Activated CD8-positive, alpha-beta T cell treated with anti-CD3 and anti-CD28 coated beads, Interleukin-2, amount 10 ng/mL, durations not matched to agents 7 days and 5 days (primary cell): ENCODE measurements at regions not wholly inside any gene's neighbourhood (a gene's known extent, or its start where the extent isn't known, plus 50 kb on each side); places are given as distances from the start of the nearest gene placed in this dataset.

Experiments used
- ATAC-seq: fragments of 150-1000 bp; cut with Tn5 transposase; one replicate; pipeline ENCODE4 v1.10.0; 2021; ENCODE audit warnings: moderate library complexity
- CTCF ChIA-PET: fragments of 350-600 bp; sonication (Branson Sonifier 250); formaldehyde crosslinking; loops from one replicate; lab custom pipeline; 2021; ENCODE audit warnings: antibody characterized with exemption; lab: Charles Lee
- POLR2A ChIA-PET: fragments of 350-600 bp; sonication (Branson Sonifier 250); formaldehyde crosslinking; loops from one replicate; lab custom pipeline; 2021; ENCODE audit warnings: antibody characterized with exemption; lab: Charles Lee
- DNase-seq: peaks from one replicate; pipeline ENCODE4 v3.0.0-alpha.2; 2020
- H3K27ac Mint-ChIP-seq: one replicate; pipeline ENCODE4 v1.8.0; 2021; ENCODE audit warnings: mild to moderate bottlenecking, mixed read lengths
- H3K27me3 Mint-ChIP-seq: one replicate; pipeline ENCODE4 v1.8.0; 2021; ENCODE audit warnings: low read depth, mixed read lengths
- H3K36me3 Mint-ChIP-seq: one replicate; pipeline ENCODE4 v1.8.0; 2021; ENCODE audit warnings: low read depth, mixed read lengths
- H3K4me1 Mint-ChIP-seq: one replicate; pipeline ENCODE4 v1.8.0; 2021; ENCODE audit warnings: low read depth, mixed read lengths
- H3K4me3 Mint-ChIP-seq: one replicate; pipeline ENCODE4 v1.8.0; 2021; ENCODE audit warnings: mild to moderate bottlenecking, mixed read lengths
- H3K9me3 Mint-ChIP-seq: one replicate; pipeline ENCODE4 v1.8.0; 2022; ENCODE audit warnings: mixed read lengths; ENCODE audit not compliant: insufficient read depth

- CTCF ChIA-PET: no interaction called here
- ATAC-seq (no peak), DNase-seq (no peak)
- Mint-ChIP-seq H3K27ac (no peak overlapping the region), H3K4me3 (no peak overlapping the region), H3K36me3 (no peaks in the 10 kb centered on the region), H3K4me1 (peaks cover 20% of the 10 kb centered on the region), H3K9me3 (no peaks in the 10 kb centered on the region), H3K27me3 (peaks cover 8% of the 10 kb centered on the region)
- POLR2A ChIA-PET: no interaction called here
Observed at GRCh38 chr21:35201799-35202198, 152.7 kb upstream of the RUNX1 start.

- POLR2A ChIA-PET: no interaction called here
- H3K9me3 Mint-ChIP-seq: peaks cover 1% of the 10 kb centered on the region
- peaks cover 18% of the 10 kb centered on the region for H3K4me1 Mint-ChIP-seq
- H3K27ac Mint-ChIP-seq: no peak overlapping the region
- CTCF ChIA-PET: no interaction called here
- no peaks in the 10 kb centered on the region for H3K36me3 Mint-ChIP-seq
- no peak overlapping the region for H3K4me3 Mint-ChIP-seq
- DNase-seq: no peak
- H3K27me3 Mint-ChIP-seq: peaks cover 6% of the 10 kb centered on the region
- ATAC-seq: no peak
Observed at GRCh38 chr21:35201288-35201687, 152.2 kb upstream of the RUNX1 start.

- CTCF ChIA-PET: no interaction called here
- peaks cover 2% of the 10 kb centered on the region for H3K4me1 Mint-ChIP-seq
Observed at GRCh38 chr21:35199733-35200015, 150.6 kb upstream of the RUNX1 start.

GRCh38 chr21:35198982-35199732, 150.1 kb upstream of the RUNX1 start:
- no peaks in the 10 kb centered on the region for H3K4me1 Mint-ChIP-seq
- ChIA-PET POLR2A (no interaction called here), CTCF (interaction anchor here (1.3 kb wide), 1 partner anchor 28 kb away, joined by 3 read pairs; no protein-coding TSS in a partner anchor)
- H3K9me3 Mint-ChIP-seq: peaks cover 5% of the 10 kb centered on the region
- ATAC-seq (no peak), DNase-seq (no peak)
- no peak overlapping the region for H3K4me3 Mint-ChIP-seq
- H3K27me3 Mint-ChIP-seq: peaks cover 14% of the 10 kb centered on the region
- H3K27ac Mint-ChIP-seq: no peak overlapping the region
- no peaks in the 10 kb centered on the region for H3K36me3 Mint-ChIP-seq

More at GRCh38 chr21:35199733-35200015, 150.6 kb upstream of the RUNX1 start:
- DNase-seq (no peak), ATAC-seq (no peak)
- Mint-ChIP-seq H3K4me3 (no peak overlapping the region), H3K27ac (no peak overlapping the region), H3K27me3 (peaks cover 13% of the 10 kb centered on the region), H3K9me3 (peaks cover 5% of the 10 kb centered on the region), H3K36me3 (no peaks in the 10 kb centered on the region)
- POLR2A ChIA-PET: no interaction called here

- peaks cover 5% of the 10 kb centered on the region for H3K9me3 Mint-ChIP-seq
- no peak overlapping the region for H3K4me3 Mint-ChIP-seq
- no peaks in the 10 kb centered on the region for H3K36me3 Mint-ChIP-seq
- H3K27me3 Mint-ChIP-seq: peaks cover 14% of the 10 kb centered on the region
- ATAC-seq (no peak), DNase-seq (no peak)
- H3K27ac Mint-ChIP-seq: no peak overlapping the region
- H3K4me1 Mint-ChIP-seq: no peaks in the 10 kb centered on the region
- ChIA-PET POLR2A (no interaction called here), CTCF (interaction anchor here (1.3 kb wide), 1 partner anchor 28 kb away, joined by 3 read pairs; no protein-coding TSS in a partner anchor)
Observed at GRCh38 chr21:35198565-35198964, 149.5 kb upstream of the RUNX1 start.

- ChIA-PET POLR2A (no interaction called here), CTCF (interaction anchor here (1.3 kb wide), 1 partner anchor 29 kb away, joined by 3 read pairs; no protein-coding TSS in a partner anchor)
- no peak overlapping the region for H3K27ac Mint-ChIP-seq
- peaks cover 5% of the 10 kb centered on the region for H3K9me3 Mint-ChIP-seq
- ATAC-seq: no peak
- no peak overlapping the region for H3K4me3 Mint-ChIP-seq
- H3K36me3 Mint-ChIP-seq: no peaks in the 10 kb centered on the region
- no peak for DNase-seq
- H3K27me3 Mint-ChIP-seq: peaks cover 17% of the 10 kb centered on the region
- H3K4me1 Mint-ChIP-seq: no peaks in the 10 kb centered on the region
Observed at GRCh38 chr21:35197992-35198431, 148.9 kb upstream of the RUNX1 start.

- ATAC-seq (no peak), DNase-seq (no peak)
- ChIA-PET POLR2A (no interaction called here), CTCF (no interaction called here)
- Mint-ChIP-seq H3K9me3 (peaks cover 5% of the 10 kb centered on the region), H3K27me3 (peaks cover 22% of the 10 kb centered on the region), H3K36me3 (no peaks in the 10 kb centered on the region), H3K27ac (no peak overlapping the region), H3K4me1 (no peaks in the 10 kb centered on the region), H3K4me3 (no peak overlapping the region)
Observed at GRCh38 chr21:35197191-35197590, 148.1 kb upstream of the RUNX1 start.

GRCh38 chr21:35196128-35196527, 147.0 kb upstream of the RUNX1 start:
- Mint-ChIP-seq H3K4me3 (no peak overlapping the region), H3K9me3 (peaks cover 5% of the 10 kb centered on the region), H3K27me3 (peaks cover 22% of the 10 kb centered on the region), H3K27ac (no peak overlapping the region), H3K4me1 (no peaks in the 10 kb centered on the region), H3K36me3 (no peaks in the 10 kb centered on the region)
- POLR2A ChIA-PET: no interaction called here
- no peak for DNase-seq
- CTCF ChIA-PET: no interaction called here
- ATAC-seq: no peak

- DNase-seq (no peak), ATAC-seq (no peak)
- Mint-ChIP-seq H3K9me3 (peaks cover 5% of the 10 kb centered on the region), H3K27me3 (peaks cover 22% of the 10 kb centered on the region), H3K4me3 (no peak overlapping the region), H3K4me1 (no peaks in the 10 kb centered on the region), H3K27ac (no peak overlapping the region), H3K36me3 (no peaks in the 10 kb centered on the region)
- POLR2A ChIA-PET: no interaction called here
- CTCF ChIA-PET: no interaction called here
Observed at GRCh38 chr21:35195232-35195631, 146.1 kb upstream of the RUNX1 start.

- ATAC-seq: no peak
- ChIA-PET POLR2A (no interaction called here), CTCF (no interaction called here)
- Mint-ChIP-seq H3K27me3 (peaks cover 22% of the 10 kb centered on the region), H3K27ac (no peak overlapping the region), H3K4me1 (no peaks in the 10 kb centered on the region), H3K4me3 (no peak overlapping the region), H3K9me3 (peaks cover 5% of the 10 kb centered on the region), H3K36me3 (no peaks in the 10 kb centered on the region)
- no peak for DNase-seq
Observed at GRCh38 chr21:35191754-35192153, 142.7 kb upstream of the RUNX1 start.

GRCh38 chr21:35191128-35191527, 142.0 kb upstream of the RUNX1 start:
- no peak overlapping the region for H3K4me3 Mint-ChIP-seq
- H3K27me3 Mint-ChIP-seq: peaks cover 20% of the 10 kb centered on the region
- ChIA-PET CTCF (interaction anchor here (0.5 kb wide), 1 partner anchor 89 kb away, joined by 3 read pairs; no protein-coding TSS in a partner anchor), POLR2A (no interaction called here)
- no peaks in the 10 kb centered on the region for H3K4me1 Mint-ChIP-seq
- H3K27ac Mint-ChIP-seq: no peak overlapping the region
- peaks cover 2% of the 10 kb centered on the region for H3K9me3 Mint-ChIP-seq
- DNase-seq (no peak), ATAC-seq (no peak)
- no peaks in the 10 kb centered on the region for H3K36me3 Mint-ChIP-seq

- Mint-ChIP-seq H3K4me1 (no peaks in the 10 kb centered on the region), H3K27me3 (peaks cover 18% of the 10 kb centered on the region), H3K4me3 (no peak overlapping the region), H3K9me3 (no peaks in the 10 kb centered on the region), H3K36me3 (no peaks in the 10 kb centered on the region), H3K27ac (no peak overlapping the region)
- ChIA-PET POLR2A (no interaction called here), CTCF (no interaction called here)
- DNase-seq (no peak), ATAC-seq (no peak)
Observed at GRCh38 chr21:35190201-35190701, 141.1 kb upstream of the RUNX1 start.
